GM23338 (cell line): ENCODE measurements at regions not wholly inside any gene's neighbourhood (a gene's known extent, or its start where the extent isn't known, plus 50 kb on each side); places are given as distances from the start of the nearest gene placed in this dataset.

ENCODE experiments used
- ATAC-seq: fragments of 200-7000 bp; cut with Tn5 transposase; 3 replicates; pipeline ENCODE4 v1.9.1; 2020
- DNase-seq: peaks from one replicate; pipeline ENCODE4 v3.0.0-alpha.2; 2015; ENCODE audit warnings: low spot score
- H2AFZ ChIP-seq: fragments of 200-600 bp; sonication (generic); 2 replicates; pipeline ENCODE4 v1.8.0; 2016; ENCODE audit warnings: antibody characterized with exemption, mild to moderate bottlenecking, moderate library complexity
- H3F3A ChIP-seq: fragments of 200-600 bp; sonication (generic); replicated peaks from 2 replicates; pipeline ENCODE4 v1.8.0; 2017; ENCODE audit warnings: antibody characterized with exemption, mixed run types, low read depth
- H3K27ac ChIP-seq: fragments of 200-600 bp; sonication (generic); 2 replicates; pipeline ENCODE4 v1.6.1; 2016; ENCODE audit warnings: low read depth
- H3K27me3 ChIP-seq: fragments of 200-600 bp; sonication (generic); 2 replicates; pipeline ENCODE4 v1.8.0; 2016; ENCODE audit warnings: mild to moderate bottlenecking, mixed run types, moderate library complexity; ENCODE audit not compliant: insufficient read depth
- H3K36me3 ChIP-seq: fragments of 200-600 bp; sonication (generic); 2 replicates; pipeline ENCODE4 v1.8.0; 2016; ENCODE audit warnings: mild to moderate bottlenecking; ENCODE audit not compliant: insufficient read depth
- H3K4me1 ChIP-seq: fragments of 200-600 bp; sonication (generic); 2 replicates; pipeline ENCODE4 v1.8.0; 2016; ENCODE audit warnings: mild to moderate bottlenecking, moderate library complexity; ENCODE audit not compliant: insufficient read depth
- H3K4me2 ChIP-seq: fragments of 200-600 bp; sonication (generic); 2 replicates; pipeline ENCODE4 v1.7.1; 2017; ENCODE audit warnings: mixed run types
- H3K4me3 ChIP-seq: fragments of 200-600 bp; sonication (generic); 2 replicates; pipeline ENCODE4 v1.6.1; 2016; ENCODE audit warnings: mixed run types
- H3K79me2 ChIP-seq: fragments of 200-600 bp; sonication (generic); replicated peaks from 2 replicates; pipeline ENCODE4 v1.8.0; 2017; ENCODE audit warnings: mild to moderate bottlenecking; ENCODE audit not compliant: insufficient read depth
- H3K9me2 ChIP-seq: fragments of 200-600 bp; sonication (generic); 2 replicates; pipeline ENCODE4 v1.8.0; 2017; ENCODE audit not compliant: insufficient read depth
- H4K20me1 ChIP-seq: fragments of 200-600 bp; sonication (generic); replicated peaks from 2 replicates; pipeline ENCODE4 v1.8.0; 2017; ENCODE audit warnings: mild to moderate bottlenecking; ENCODE audit not compliant: insufficient read depth
- H3K27ac Mint-ChIP-seq: 2 replicates; pipeline ENCODE4 v1.8.0; 2020; ENCODE audit warnings: inconsistent platforms, mild to moderate bottlenecking, moderate library complexity, mixed read lengths
- H3K27me3 Mint-ChIP-seq: 3 replicates; pipeline ENCODE4 v1.8.0; 2022; ENCODE audit warnings: low read depth, mild to moderate bottlenecking, moderate library complexity, mixed read lengths, inconsistent platforms; ENCODE audit not compliant: insufficient read depth, poor library complexity
- H3K36me3 Mint-ChIP-seq: 3 replicates; pipeline ENCODE4 v1.8.0; 2021; ENCODE audit warnings: low read depth, mild to moderate bottlenecking, inconsistent platforms, moderate library complexity, mixed read lengths
- H3K4me1 Mint-ChIP-seq: 3 replicates; pipeline ENCODE4 v1.8.0; 2020; ENCODE audit warnings: mild to moderate bottlenecking, inconsistent platforms, mixed read lengths
- H3K4me3 Mint-ChIP-seq: 3 replicates; pipeline ENCODE4 v1.8.0; 2021; ENCODE audit warnings: moderate library complexity, mild to moderate bottlenecking, inconsistent platforms, mixed read lengths
- H3K9me3 Mint-ChIP-seq: 3 replicates; pipeline ENCODE4 v1.8.0; 2020; ENCODE audit warnings: moderate library complexity, mild to moderate bottlenecking, inconsistent platforms, mixed read lengths
- CREB1 ChIP-seq: fragments of 250-450 bp; sonication (Bioruptor Pico); IDR thresholded peaks from 2 replicates; pipeline ENCODE4 v1.5.0; 2020; ENCODE audit warnings: low read depth, mild to moderate bottlenecking, moderate library complexity
- EZH2 ChIP-seq: fragments of 200-600 bp; sonication (generic); IDR thresholded peaks from one replicate; pipeline ENCODE4 v1.8.0; 2017; ENCODE audit warnings: antibody characterized with exemption, mild to moderate bottlenecking, low read depth; ENCODE audit not compliant: unreplicated experiment
- EZH2phosphoT487 ChIP-seq: fragments of 200-600 bp; sonication (generic); IDR thresholded peaks from one replicate; pipeline ENCODE4 v1.8.1; 2018; ENCODE audit warnings: antibody characterized with exemption; ENCODE audit not compliant: unreplicated experiment
- JUNB ChIP-seq: IDR thresholded peaks from one replicate; pipeline ENCODE4 v1.6.1; 2016; ENCODE audit warnings: antibody characterized with exemption; ENCODE audit not compliant: unreplicated experiment
- NANOG ChIP-seq: IDR thresholded peaks from 2 replicates; pipeline ENCODE4 v1.6.1; 2016; ENCODE audit warnings: antibody characterized with exemption, borderline replicate concordance
- POLR2AphosphoS5 ChIP-seq: IDR thresholded peaks from 2 replicates; pipeline ENCODE4 v1.6.1; 2016; ENCODE audit warnings: antibody characterized with exemption, low read depth
- STAT1 ChIP-seq: IDR thresholded peaks from one replicate; pipeline ENCODE4 v1.6.1; 2016; ENCODE audit warnings: antibody characterized with exemption; ENCODE audit not compliant: unreplicated experiment
- ZNF331 ChIP-seq: fragments of 250-450 bp; sonication (Bioruptor Pico); IDR thresholded peaks from 2 replicates; pipeline ENCODE4 v1.5.0; 2020; ENCODE audit warnings: low read depth, mild to moderate bottlenecking, moderate library complexity
- TF ChIP-seq, protein P1 (sequence below), 2 experiments: fragments of 200-600 bp in 1 of 2; sonication (generic) in 1 of 2; conservative IDR thresholded peaks; 2 replicates each; pipeline versions ENCODE4 v1.5.1 to v1.6.1; 2016 to 2017; ENCODE audit warnings: antibody characterized with exemption in 2 of 2, low read depth in 2 of 2, mild to moderate bottlenecking in 2 of 2, moderate library complexity in 1 of 2
- TF ChIP-seq, protein P2 (sequence below): IDR thresholded peaks from one replicate; pipeline ENCODE4 v1.6.1; 2018; ENCODE audit warnings: antibody characterized with exemption; ENCODE audit not compliant: unreplicated experiment
- TF ChIP-seq, protein P3 (sequence below): IDR thresholded peaks from 2 replicates; pipeline ENCODE4 v1.6.1; 2016; ENCODE audit warnings: antibody characterized with exemption

DNA sequence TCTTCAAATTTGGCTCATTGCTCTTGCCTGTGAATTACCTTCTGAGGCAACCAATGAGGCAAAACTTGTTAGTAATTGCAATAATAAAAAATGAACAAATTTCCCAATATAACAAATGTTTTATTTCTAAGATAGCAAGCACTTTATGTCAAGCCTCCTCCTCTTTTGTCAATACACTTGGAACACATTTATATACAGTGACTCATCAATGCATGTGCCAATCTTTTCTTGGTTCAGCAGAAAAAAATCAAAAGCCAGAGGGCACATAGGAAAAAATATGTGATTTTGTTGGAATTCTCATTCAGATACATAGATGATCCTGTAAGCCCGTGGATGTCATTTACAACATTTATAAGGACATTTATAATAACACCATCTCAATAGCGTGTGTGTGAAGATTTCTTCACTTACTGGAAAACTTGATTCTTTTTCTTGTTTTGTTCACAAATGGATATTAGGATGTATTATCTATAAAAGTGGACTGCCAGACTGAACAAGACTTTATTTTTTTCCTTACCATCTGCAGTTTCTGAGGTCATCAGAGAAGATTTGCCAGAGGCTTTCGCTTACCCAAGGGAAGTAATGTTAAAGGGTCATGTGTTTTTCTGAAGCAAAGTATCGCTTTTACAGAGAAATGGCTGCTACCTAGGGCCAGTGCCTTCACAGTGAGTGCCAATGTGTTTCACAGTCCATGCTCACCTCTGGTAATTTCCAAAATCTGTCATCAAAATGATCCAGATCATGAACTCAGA, 645.7 kb upstream of the PTBP2 start:
- H4K20me1 ChIP-seq: no peaks in the 10 kb centered on the region
- DNase-seq (no peak), ATAC-seq (no peak)
- Mint-ChIP-seq H3K4me3 (no peak overlapping the region), H3K36me3 (no peaks in the 10 kb centered on the region; the same call in 1 of the 3 replicates), H3K27me3 (peaks cover 1% of the 10 kb centered on the region), H3K9me3 (peaks cover 4% of the 10 kb centered on the region; the same call in 1 of the 3 replicates), H3K4me1 (no peaks in the 10 kb centered on the region), H3K27ac (no peak overlapping the region)
- H3K79me2 ChIP-seq: no peaks in the 10 kb centered on the region
- H3F3A ChIP-seq: no peaks in the 10 kb centered on the region
- no peaks in the 10 kb centered on the region for H3K36me3 ChIP-seq
- TF ChIP-seq, protein P1, sequence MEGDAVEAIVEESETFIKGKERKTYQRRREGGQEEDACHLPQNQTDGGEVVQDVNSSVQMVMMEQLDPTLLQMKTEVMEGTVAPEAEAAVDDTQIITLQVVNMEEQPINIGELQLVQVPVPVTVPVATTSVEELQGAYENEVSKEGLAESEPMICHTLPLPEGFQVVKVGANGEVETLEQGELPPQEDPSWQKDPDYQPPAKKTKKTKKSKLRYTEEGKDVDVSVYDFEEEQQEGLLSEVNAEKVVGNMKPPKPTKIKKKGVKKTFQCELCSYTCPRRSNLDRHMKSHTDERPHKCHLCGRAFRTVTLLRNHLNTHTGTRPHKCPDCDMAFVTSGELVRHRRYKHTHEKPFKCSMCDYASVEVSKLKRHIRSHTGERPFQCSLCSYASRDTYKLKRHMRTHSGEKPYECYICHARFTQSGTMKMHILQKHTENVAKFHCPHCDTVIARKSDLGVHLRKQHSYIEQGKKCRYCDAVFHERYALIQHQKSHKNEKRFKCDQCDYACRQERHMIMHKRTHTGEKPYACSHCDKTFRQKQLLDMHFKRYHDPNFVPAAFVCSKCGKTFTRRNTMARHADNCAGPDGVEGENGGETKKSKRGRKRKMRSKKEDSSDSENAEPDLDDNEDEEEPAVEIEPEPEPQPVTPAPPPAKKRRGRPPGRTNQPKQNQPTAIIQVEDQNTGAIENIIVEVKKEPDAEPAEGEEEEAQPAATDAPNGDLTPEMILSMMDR (conservative IDR thresholded peaks at IDR 0.05; ENCODE audit: low read depth in 2 of 2): no peak
- TF ChIP-seq NANOG: no peak
- H3K4me2 ChIP-seq: no peak overlapping the region
- H3K4me1 ChIP-seq: no peaks in the 10 kb centered on the region
- H2AFZ ChIP-seq: no peak overlapping the region
- no peak overlapping the region for H3K27ac ChIP-seq
- peaks cover 3% of the 10 kb centered on the region; the same call in 1 of the 2 replicates for H3K9me2 ChIP-seq
- H3K4me3 ChIP-seq: no peak overlapping the region
- H3K27me3 ChIP-seq: no peaks in the 10 kb centered on the region

DNA sequence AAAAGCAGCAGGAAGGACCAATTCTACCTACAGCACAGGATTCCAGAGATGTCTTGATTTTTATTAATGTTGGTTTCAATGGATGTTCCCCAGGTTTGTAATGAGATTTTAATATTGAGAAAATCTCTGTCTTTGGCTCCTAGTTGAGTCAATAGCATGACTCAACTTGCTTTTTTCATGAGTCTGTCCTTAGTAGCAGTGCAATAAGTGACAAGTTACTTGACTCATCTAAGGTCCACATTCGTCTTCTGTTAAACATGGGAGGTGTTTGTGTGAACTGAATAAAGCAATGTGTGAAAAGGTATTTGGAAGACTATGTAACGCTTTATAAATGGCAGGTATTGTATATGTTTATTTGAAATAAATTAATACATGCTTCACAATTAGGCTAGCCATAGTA, 645.0 kb upstream of the PTBP2 start:
- Histone ChIP-seq H3K9me2 (peaks cover 3% of the 10 kb centered on the region; the same call in 1 of the 2 replicates), H3K27me3 (no peaks in the 10 kb centered on the region), H4K20me1 (no peaks in the 10 kb centered on the region), H3F3A (no peaks in the 10 kb centered on the region), H2AFZ (no peak overlapping the region), H3K4me1 (no peaks in the 10 kb centered on the region), H3K4me3 (no peak overlapping the region), H3K4me2 (no peak overlapping the region), H3K79me2 (no peaks in the 10 kb centered on the region), H3K27ac (no peak overlapping the region), H3K36me3 (no peaks in the 10 kb centered on the region)
- Mint-ChIP-seq H3K4me3 (no peak overlapping the region), H3K27ac (no peak overlapping the region), H3K4me1 (no peaks in the 10 kb centered on the region), H3K36me3 (no peaks in the 10 kb centered on the region; the same call in 1 of the 3 replicates), H3K27me3 (peaks cover 5% of the 10 kb centered on the region), H3K9me3 (peaks cover 4% of the 10 kb centered on the region; the same call in 1 of the 3 replicates)
- no peak for ATAC-seq
- DNase-seq: no peak
- TF ChIP-seq, protein P2, sequence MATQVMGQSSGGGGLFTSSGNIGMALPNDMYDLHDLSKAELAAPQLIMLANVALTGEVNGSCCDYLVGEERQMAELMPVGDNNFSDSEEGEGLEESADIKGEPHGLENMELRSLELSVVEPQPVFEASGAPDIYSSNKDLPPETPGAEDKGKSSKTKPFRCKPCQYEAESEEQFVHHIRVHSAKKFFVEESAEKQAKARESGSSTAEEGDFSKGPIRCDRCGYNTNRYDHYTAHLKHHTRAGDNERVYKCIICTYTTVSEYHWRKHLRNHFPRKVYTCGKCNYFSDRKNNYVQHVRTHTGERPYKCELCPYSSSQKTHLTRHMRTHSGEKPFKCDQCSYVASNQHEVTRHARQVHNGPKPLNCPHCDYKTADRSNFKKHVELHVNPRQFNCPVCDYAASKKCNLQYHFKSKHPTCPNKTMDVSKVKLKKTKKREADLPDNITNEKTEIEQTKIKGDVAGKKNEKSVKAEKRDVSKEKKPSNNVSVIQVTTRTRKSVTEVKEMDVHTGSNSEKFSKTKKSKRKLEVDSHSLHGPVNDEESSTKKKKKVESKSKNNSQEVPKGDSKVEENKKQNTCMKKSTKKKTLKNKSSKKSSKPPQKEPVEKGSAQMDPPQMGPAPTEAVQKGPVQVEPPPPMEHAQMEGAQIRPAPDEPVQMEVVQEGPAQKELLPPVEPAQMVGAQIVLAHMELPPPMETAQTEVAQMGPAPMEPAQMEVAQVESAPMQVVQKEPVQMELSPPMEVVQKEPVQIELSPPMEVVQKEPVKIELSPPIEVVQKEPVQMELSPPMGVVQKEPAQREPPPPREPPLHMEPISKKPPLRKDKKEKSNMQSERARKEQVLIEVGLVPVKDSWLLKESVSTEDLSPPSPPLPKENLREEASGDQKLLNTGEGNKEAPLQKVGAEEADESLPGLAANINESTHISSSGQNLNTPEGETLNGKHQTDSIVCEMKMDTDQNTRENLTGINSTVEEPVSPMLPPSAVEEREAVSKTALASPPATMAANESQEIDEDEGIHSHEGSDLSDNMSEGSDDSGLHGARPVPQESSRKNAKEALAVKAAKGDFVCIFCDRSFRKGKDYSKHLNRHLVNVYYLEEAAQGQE: no peak
- TF ChIP-seq JUNB (no peak), ZNF331 (CRISPR knock-in tag) (no peak), CREB1 (CRISPR knock-in tag) (no peak), NANOG (no peak), EZH2 (no peak), STAT1 (no peak), EZH2phosphoT487 (no peak), POLR2AphosphoS5 (no peak)
- TF ChIP-seq, protein P3, sequence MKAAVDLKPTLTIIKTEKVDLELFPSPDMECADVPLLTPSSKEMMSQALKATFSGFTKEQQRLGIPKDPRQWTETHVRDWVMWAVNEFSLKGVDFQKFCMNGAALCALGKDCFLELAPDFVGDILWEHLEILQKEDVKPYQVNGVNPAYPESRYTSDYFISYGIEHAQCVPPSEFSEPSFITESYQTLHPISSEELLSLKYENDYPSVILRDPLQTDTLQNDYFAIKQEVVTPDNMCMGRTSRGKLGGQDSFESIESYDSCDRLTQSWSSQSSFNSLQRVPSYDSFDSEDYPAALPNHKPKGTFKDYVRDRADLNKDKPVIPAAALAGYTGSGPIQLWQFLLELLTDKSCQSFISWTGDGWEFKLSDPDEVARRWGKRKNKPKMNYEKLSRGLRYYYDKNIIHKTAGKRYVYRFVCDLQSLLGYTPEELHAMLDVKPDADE: no peak
